ENCODE measurements at regions not wholly inside any gene's neighbourhood (a gene's known extent, or its start where the extent isn't known, plus 50 kb on each side); places are given as distances from the start of the nearest gene placed in this dataset.

GRCh38 chr6:21371676-21372171 is 221.8 kb upstream of the SOX4 start:
- TF ChIP-seq POLR2A (IDR thresholded peaks at IDR 0.05) (no peak), CTCF (IDR thresholded peaks at IDR 0.05) (no peak), EP300 (IDR thresholded peaks at IDR 0.05) (no peak)
